SK-N-SH (cell line): ENCODE measurements at regions not wholly inside any gene's neighbourhood (a gene's known extent, or its start where the extent isn't known, plus 50 kb on each side); places are given as distances from the start of the nearest gene placed in this dataset.

Source experiments
- CTCF ChIA-PET: fragments of 300-600, 350-600 bp; formaldehyde crosslinking; extraction: SDS; loops from one replicate; lab custom pipeline; 2021; lab: Yijun Ruan, JAX
- POLR2A ChIA-PET: fragments of 350-600 bp; sonication (Branson Sonifier 250); formaldehyde crosslinking; extraction: SDS; loops from one replicate; lab custom pipeline; 2020; ENCODE audit warnings: antibody characterized with exemption, inconsistent platforms; lab: Yijun Ruan, JAX
- DNase-seq: peaks from one replicate; pipeline ENCODE4 v3.0.0; 2012
- H2AFZ ChIP-seq: fragments of 200-600 bp; sonication (generic); 2 replicates; pipeline ENCODE4 v1.8.1; 2016; ENCODE audit warnings: antibody characterized with exemption, mild to moderate bottlenecking, low read depth
- H3F3A ChIP-seq: fragments of 200-600 bp; sonication (generic); replicated peaks from 2 replicates; pipeline ENCODE3; 2016; ENCODE audit warnings: antibody characterized with exemption, mild to moderate bottlenecking; ENCODE audit not compliant: insufficient read depth
- H3K27ac ChIP-seq, 2 experiments: fragments of 200-500 bp in 1 of 2; fragments of 200-600 bp in 1 of 2; sonication (Bioruptor generic) in 1 of 2; sonication (generic), shearing (Covaris generic) in 1 of 2; 2 replicates each; pipeline versions ENCODE4 v1.5.1 to v1.6.1; 2014 to 2016; ENCODE audit warnings: low read depth in 2 of 2, inconsistent platforms in 1 of 2, low read length in 1 of 2, mild to moderate bottlenecking in 1 of 2, mixed read lengths in 1 of 2
- H3K27me3 ChIP-seq: fragments of 200-600 bp; sonication (generic), shearing (Covaris generic); 2 replicates; pipeline ENCODE4 v1.6.1; 2016; ENCODE audit warnings: mixed run types; ENCODE audit not compliant: insufficient read depth
- H3K36me3 ChIP-seq, 2 experiments: fragments of 200-500 bp in 1 of 2; fragments of 200-600 bp in 1 of 2; sonication (Bioruptor generic) in 1 of 2; sonication (generic) in 1 of 2; replicated peaks in 1 of 2; 2 replicates each; pipeline versions ENCODE3 to v1.5.1; 2014 to 2016; ENCODE audit warnings: low read length in 1 of 2, mild to moderate bottlenecking in 1 of 2; ENCODE audit not compliant: insufficient read depth in 2 of 2, control insufficient read depth in 1 of 2
- H3K4me1 ChIP-seq, 2 experiments: fragments of 200-500 bp in 1 of 2; fragments of 200-600 bp in 1 of 2; sonication (Bioruptor generic) in 1 of 2; sonication (generic), shearing (Covaris generic) in 1 of 2; 2 replicates each; pipeline versions ENCODE4 v1.5.1 to v1.6.1; 2014 to 2016; ENCODE audit warnings: low read depth in 1 of 2, low read length in 1 of 2, mixed run types in 1 of 2; ENCODE audit not compliant: insufficient read depth in 2 of 2, control insufficient read depth in 1 of 2
- H3K4me2 ChIP-seq: fragments of 200-600 bp; sonication (generic), shearing (Covaris generic); 2 replicates; pipeline ENCODE4 v1.6.1; 2017; ENCODE audit warnings: mixed run types
- H3K4me3 ChIP-seq, 2 experiments: fragments of 200-500 bp in 1 of 2; fragments of 200-600 bp in 1 of 2; sonication (Bioruptor generic) in 1 of 2; sonication (generic), shearing (Covaris generic) in 1 of 2; 2 replicates each; pipeline versions ENCODE4 v1.5.1 to v1.8.1; 2014 to 2016; ENCODE audit warnings: low read depth in 2 of 2, inconsistent platforms in 1 of 2, low read length in 1 of 2, mild to moderate bottlenecking in 1 of 2, mixed read lengths in 1 of 2, moderate library complexity in 1 of 2
- H3K79me2 ChIP-seq: fragments of 200-600 bp; sonication (generic); 2 replicates; pipeline ENCODE4 v1.8.1; 2017; ENCODE audit warnings: mild to moderate bottlenecking; ENCODE audit not compliant: insufficient read depth
- H3K9ac ChIP-seq: fragments of 200-600 bp; sonication (generic); 2 replicates; pipeline ENCODE4 v1.6.1; 2017; ENCODE audit warnings: mixed run types
- H3K9me2 ChIP-seq: fragments of 200-600 bp; sonication (generic); 2 replicates; pipeline ENCODE4 v1.6.1; 2017; ENCODE audit warnings: mixed run types
- H3K9me3 ChIP-seq: fragments of 200-600 bp; sonication (generic); 2 replicates; pipeline ENCODE4 v1.6.1; 2017; ENCODE audit warnings: mixed run types, mild to moderate bottlenecking, moderate library complexity
- H4K20me1 ChIP-seq: fragments of 200-600 bp; sonication (generic); 2 replicates; pipeline ENCODE4 v1.6.1; 2017; ENCODE audit warnings: mild to moderate bottlenecking, mixed run types; ENCODE audit not compliant: insufficient read depth
- CHD2 ChIP-seq: fragments of 150-350 bp; IDR thresholded peaks from 2 replicates; pipeline ENCODE4 v1.6.1; 2018; ENCODE audit warnings: low read length; ENCODE audit not compliant: partially characterized antibody
- ELF1 ChIP-seq: IDR thresholded peaks from 2 replicates; pipeline ENCODE4 v1.4.0; 2012
- EZH2phosphoT487 ChIP-seq: fragments of 200-600 bp; sonication (generic); IDR thresholded peaks from 2 replicates; pipeline ENCODE4 v1.6.1; 2017; ENCODE audit warnings: low read depth, mixed run types, mild to moderate bottlenecking, antibody characterized with exemption, moderate library complexity, borderline replicate concordance
- GATA2 ChIP-seq: sonication (generic); formaldehyde crosslinking; IDR thresholded peaks from 2 replicates; pipeline ENCODE4 v1.5.0; 2020; ENCODE audit warnings: mild to moderate bottlenecking, missing genetic modification reagents
- JUND ChIP-seq: IDR thresholded peaks from 2 replicates; pipeline ENCODE4 v1.4.0; 2012
- MEF2A ChIP-seq: IDR thresholded peaks from 2 replicates; pipeline ENCODE4 v1.4.0; 2012; ENCODE audit warnings: low read depth, borderline replicate concordance
- NFIC ChIP-seq: IDR thresholded peaks from 2 replicates; pipeline ENCODE4 v1.4.0; 2012; ENCODE audit warnings: borderline replicate concordance
- NRF1 ChIP-seq: IDR thresholded peaks from 2 replicates; pipeline ENCODE4 v1.6.1; 2012; ENCODE audit warnings: low read depth, mild to moderate bottlenecking, low read length
- POLR2AphosphoS5 ChIP-seq: IDR thresholded peaks from 2 replicates; pipeline ENCODE4 v1.6.1; 2012; ENCODE audit warnings: low read depth, low read length
- RAD21 ChIP-seq: IDR thresholded peaks from 2 replicates; pipeline ENCODE4 v1.6.1; 2012; ENCODE audit warnings: mild to moderate bottlenecking, low read length
- RCOR1 ChIP-seq: fragments of 150-350 bp; IDR thresholded peaks from 2 replicates; pipeline ENCODE4 v1.6.1; 2017; ENCODE audit warnings: antibody characterized with exemption, low read length
- REST ChIP-seq: IDR thresholded peaks from 2 replicates; pipeline ENCODE4 v1.6.1; 2012; ENCODE audit warnings: mild to moderate bottlenecking, low read depth, low read length, moderate library complexity
- RFX5 ChIP-seq: IDR thresholded peaks from 2 replicates; pipeline ENCODE4 v1.6.1; 2012; ENCODE audit warnings: mild to moderate bottlenecking, improper control_type of control experiment, low read length
- SMC3 ChIP-seq: IDR thresholded peaks from 2 replicates; pipeline ENCODE4 v1.6.1; 2012; ENCODE audit warnings: low read depth, low read length, improper control_type of control experiment
- TCF12 ChIP-seq: IDR thresholded peaks from 2 replicates; pipeline ENCODE4 v1.4.0; 2012
- USF2 ChIP-seq: fragments of 150-350 bp; IDR thresholded peaks from 2 replicates; pipeline ENCODE4 v1.6.1; 2017; ENCODE audit warnings: antibody characterized with exemption, low read length, low read depth, borderline replicate concordance
- WGBS: methylation state at CpG from one replicate; pipeline ENCODE4 v1.1.6; 2017; ENCODE audit warnings: low lambda C conversion rate; 5-methylcytosine and 5-hydroxymethylcytosine counted together
- TF ChIP-seq, protein P1 (sequence below): IDR thresholded peaks from 2 replicates; pipeline ENCODE4 v1.4.0; 2012; ENCODE audit warnings: low read depth, borderline replicate concordance
- TF ChIP-seq, protein P2 (sequence below): IDR thresholded peaks from 2 replicates; pipeline ENCODE4 v1.4.0; 2012; ENCODE audit warnings: low read depth

DNA sequence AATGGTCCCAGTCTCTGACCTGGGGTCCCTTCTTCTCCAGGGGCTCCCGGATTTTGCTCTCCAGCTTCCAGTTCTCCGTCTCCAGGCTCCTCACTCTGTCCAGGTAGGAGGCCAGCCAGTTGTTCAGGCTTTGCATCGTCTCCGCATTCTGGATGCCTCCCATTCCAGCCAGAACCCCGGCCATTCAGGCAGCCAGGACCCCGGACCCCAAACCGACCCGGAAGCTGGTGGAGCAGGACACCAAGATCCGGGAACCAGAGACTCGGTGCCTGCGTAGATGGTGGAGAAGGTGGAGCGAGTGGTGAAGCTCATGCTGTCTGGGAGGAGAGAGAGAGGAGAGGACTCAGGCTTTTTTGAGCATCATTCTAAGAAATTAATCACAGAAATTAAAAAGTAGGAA, 572.4 kb upstream of the NCAM2 start:
- Histone ChIP-seq H2AFZ (no peak overlapping the region), H3K4me2 (no peak overlapping the region), H3K4me3 (no peak overlapping the region), H3K9ac (no peak overlapping the region), H3K9me3 (0 out of 2 replicates have a peak, but pooled peaks cover 4% of the 10 kb centered on the region), H3K4me1 (no peaks in the 10 kb centered on the region), H3K9me2 (no peaks in the 10 kb centered on the region), H3K79me2 (no peaks in the 10 kb centered on the region), H3F3A (no peaks in the 10 kb centered on the region), H3K36me3 (no peaks in the 10 kb centered on the region), H4K20me1 (no peaks in the 10 kb centered on the region), H3K27ac (no peak overlapping the region), H3K27me3 (no peaks in the 10 kb centered on the region)
- TF ChIP-seq NFIC (no peak), TCF12 (no peak), RFX5 (no peak), RCOR1 (no peak), REST (no peak), POLR2AphosphoS5 (no peak)
- ChIA-PET CTCF (no interaction called here), POLR2A (no interaction called here)
- no peak for DNase-seq
- WGBS = 22% methylated on average over 12 of the region's 12 CpGs

DNA sequence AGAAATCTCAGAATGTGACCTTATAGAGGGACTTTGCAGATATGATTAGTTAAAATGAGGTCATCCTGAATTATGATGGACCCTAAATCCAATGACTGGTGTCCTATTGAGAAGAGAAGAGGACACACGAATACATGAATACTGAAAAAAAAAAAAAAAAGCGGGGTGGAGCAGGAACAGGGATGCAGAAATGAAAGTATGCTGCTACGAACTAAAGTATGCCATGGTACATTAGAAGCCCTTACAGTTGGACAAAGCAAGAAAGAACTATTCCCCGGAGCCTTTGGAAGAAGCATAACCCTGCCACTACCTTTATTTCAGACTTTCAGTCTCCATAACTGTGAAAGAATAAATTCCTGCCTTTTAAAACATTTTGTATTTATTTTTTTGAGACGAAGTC, 557.9 kb upstream of the NCAM2 start:
- Histone ChIP-seq H3K36me3 (no peaks in the 10 kb centered on the region), H3K27ac (no peak overlapping the region), H2AFZ (no peak overlapping the region), H3K4me1 (no peaks in the 10 kb centered on the region), H3K79me2 (no peaks in the 10 kb centered on the region), H3K27me3 (no peaks in the 10 kb centered on the region), H3K9me2 (no peaks in the 10 kb centered on the region), H4K20me1 (no peaks in the 10 kb centered on the region), H3K4me2 (no peak overlapping the region), H3K9ac (no peak overlapping the region), H3K9me3 (no peaks in the 10 kb centered on the region), H3K4me3 (no peak overlapping the region), H3F3A (no peaks in the 10 kb centered on the region)
- POLR2A ChIA-PET = no interaction called here
- WGBS = 10% methylated on average over 5 of the region's 5 CpGs
- CTCF ChIA-PET = no interaction called here
- TF ChIP-seq SMC3 = no peak
- no peak for TF ChIP-seq RAD21
- no peak for TF ChIP-seq CHD2
- TF ChIP-seq, protein P1, sequence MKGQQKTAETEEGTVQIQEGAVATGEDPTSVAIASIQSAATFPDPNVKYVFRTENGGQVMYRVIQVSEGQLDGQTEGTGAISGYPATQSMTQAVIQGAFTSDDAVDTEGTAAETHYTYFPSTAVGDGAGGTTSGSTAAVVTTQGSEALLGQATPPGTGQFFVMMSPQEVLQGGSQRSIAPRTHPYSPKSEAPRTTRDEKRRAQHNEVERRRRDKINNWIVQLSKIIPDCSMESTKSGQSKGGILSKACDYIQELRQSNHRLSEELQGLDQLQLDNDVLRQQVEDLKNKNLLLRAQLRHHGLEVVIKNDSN = no peak
- no peak for TF ChIP-seq MEF2A
- TF ChIP-seq, protein P2, sequence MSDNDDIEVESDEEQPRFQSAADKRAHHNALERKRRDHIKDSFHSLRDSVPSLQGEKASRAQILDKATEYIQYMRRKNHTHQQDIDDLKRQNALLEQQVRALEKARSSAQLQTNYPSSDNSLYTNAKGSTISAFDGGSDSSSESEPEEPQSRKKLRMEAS = no peak
- TF ChIP-seq USF2 = no peak
- TF ChIP-seq RCOR1 = no peak
- TF ChIP-seq GATA2 = no peak
- TF ChIP-seq EZH2phosphoT487 = no peak
- TF ChIP-seq NRF1 = no peak
- TF ChIP-seq ELF1 = no peak
- TF ChIP-seq JUND = no peak
- DNase-seq = no peak
